HepG2 (cell line): ENCODE measurements at regions not wholly inside any gene's neighbourhood (a gene's known extent, or its start where the extent isn't known, plus 50 kb on each side); places are given as distances from the start of the nearest gene placed in this dataset.

Experiments
- ASH2L ChIP-seq: fragments of 300-600, 200-600 bp; sonication (generic); IDR thresholded peaks from 2 replicates; pipeline ENCODE4 v1.7.0; 2017; ENCODE audit warnings: low read depth, mild to moderate bottlenecking, moderate library complexity, mixed read lengths, low read length; ENCODE audit not compliant: insufficient read length
- KMT2B ChIP-seq: IDR thresholded peaks from 2 replicates; pipeline ENCODE4 v1.6.1; 2016; ENCODE audit warnings: missing genetic modification reagents, missing compliant biosample characterization
- MIER3 ChIP-seq: IDR thresholded peaks from 2 replicates; pipeline ENCODE4 v1.6.1; 2016; ENCODE audit warnings: missing compliant biosample characterization, borderline replicate concordance
- PHF8 ChIP-seq: sonication (generic); formaldehyde crosslinking; IDR thresholded peaks from 2 replicates; pipeline ENCODE4 v1.5.0; 2020; ENCODE audit warnings: missing genetic modification reagents
- RNF2 ChIP-seq: fragments of 450-650 bp; conservative IDR thresholded peaks from 2 replicates; pipeline ENCODE4 v1.6.1; 2016; ENCODE audit warnings: low read depth
- ZNF274 ChIP-seq: sonication (generic); formaldehyde crosslinking; IDR thresholded peaks from 2 replicates; pipeline ENCODE4 v1.5.1; 2020; ENCODE audit warnings: mild to moderate bottlenecking, missing genetic modification reagents
- ZZZ3 ChIP-seq: sonication (generic); formaldehyde crosslinking; IDR thresholded peaks from 2 replicates; pipeline ENCODE4 v1.4.0; 2020; ENCODE audit warnings: missing genetic modification reagents, mild to moderate bottlenecking, borderline replicate concordance
- TF ChIP-seq, protein P1 (sequence below): sonication (generic); formaldehyde crosslinking; IDR thresholded peaks from 2 replicates; pipeline ENCODE4 v1.4.0; 2020; ENCODE audit warnings: missing genetic modification reagents
- TF ChIP-seq, protein P2 (sequence below): IDR thresholded peaks from 2 replicates; pipeline ENCODE4 v1.6.1; 2012; ENCODE audit warnings: inconsistent platforms
- TF ChIP-seq, protein P3 (sequence below): sonication (generic); formaldehyde crosslinking; IDR thresholded peaks from 2 replicates; pipeline ENCODE4 v1.8.0; 2022; ENCODE audit warnings: mild to moderate bottlenecking, missing genetic modification reagents

DNA sequence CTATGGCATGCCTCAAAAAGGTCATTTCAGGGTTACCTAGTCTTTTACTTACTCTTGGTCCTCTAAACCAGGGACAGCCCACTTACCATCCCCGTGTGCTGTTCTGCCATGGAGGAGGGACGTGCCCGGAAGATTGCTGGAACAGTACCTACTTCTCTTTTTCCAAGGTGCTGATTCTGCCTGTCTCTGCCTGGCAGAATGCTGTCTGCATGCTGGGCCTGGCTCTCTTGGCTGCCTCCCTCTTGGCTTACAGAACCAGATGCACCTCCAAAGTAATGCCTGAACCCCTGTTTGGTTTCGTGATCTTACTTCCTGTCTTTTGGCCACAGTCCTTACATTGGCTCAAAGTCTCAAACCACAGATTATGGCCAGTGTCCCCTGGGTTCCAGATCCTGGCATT is 120.7 kb upstream of the NT5E start:
- TF ChIP-seq, protein P1, sequence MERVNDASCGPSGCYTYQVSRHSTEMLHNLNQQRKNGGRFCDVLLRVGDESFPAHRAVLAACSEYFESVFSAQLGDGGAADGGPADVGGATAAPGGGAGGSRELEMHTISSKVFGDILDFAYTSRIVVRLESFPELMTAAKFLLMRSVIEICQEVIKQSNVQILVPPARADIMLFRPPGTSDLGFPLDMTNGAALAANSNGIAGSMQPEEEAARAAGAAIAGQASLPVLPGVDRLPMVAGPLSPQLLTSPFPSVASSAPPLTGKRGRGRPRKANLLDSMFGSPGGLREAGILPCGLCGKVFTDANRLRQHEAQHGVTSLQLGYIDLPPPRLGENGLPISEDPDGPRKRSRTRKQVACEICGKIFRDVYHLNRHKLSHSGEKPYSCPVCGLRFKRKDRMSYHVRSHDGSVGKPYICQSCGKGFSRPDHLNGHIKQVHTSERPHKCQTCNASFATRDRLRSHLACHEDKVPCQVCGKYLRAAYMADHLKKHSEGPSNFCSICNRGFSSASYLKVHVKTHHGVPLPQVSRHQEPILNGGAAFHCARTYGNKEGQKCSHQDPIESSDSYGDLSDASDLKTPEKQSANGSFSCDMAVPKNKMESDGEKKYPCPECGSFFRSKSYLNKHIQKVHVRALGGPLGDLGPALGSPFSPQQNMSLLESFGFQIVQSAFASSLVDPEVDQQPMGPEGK (CRISPR knock-in tag) = no peak
- TF ChIP-seq ASH2L (no peak), KMT2B (CRISPR knock-in tag) (no peak), ZNF274 (no peak), RNF2 (no peak), PHF8 (no peak), ZZZ3 (no peak), MIER3 (CRISPR knock-in tag) (no peak)
- TF ChIP-seq, protein P2, sequence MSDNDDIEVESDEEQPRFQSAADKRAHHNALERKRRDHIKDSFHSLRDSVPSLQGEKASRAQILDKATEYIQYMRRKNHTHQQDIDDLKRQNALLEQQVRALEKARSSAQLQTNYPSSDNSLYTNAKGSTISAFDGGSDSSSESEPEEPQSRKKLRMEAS = no peak
- TF ChIP-seq, protein P3, sequence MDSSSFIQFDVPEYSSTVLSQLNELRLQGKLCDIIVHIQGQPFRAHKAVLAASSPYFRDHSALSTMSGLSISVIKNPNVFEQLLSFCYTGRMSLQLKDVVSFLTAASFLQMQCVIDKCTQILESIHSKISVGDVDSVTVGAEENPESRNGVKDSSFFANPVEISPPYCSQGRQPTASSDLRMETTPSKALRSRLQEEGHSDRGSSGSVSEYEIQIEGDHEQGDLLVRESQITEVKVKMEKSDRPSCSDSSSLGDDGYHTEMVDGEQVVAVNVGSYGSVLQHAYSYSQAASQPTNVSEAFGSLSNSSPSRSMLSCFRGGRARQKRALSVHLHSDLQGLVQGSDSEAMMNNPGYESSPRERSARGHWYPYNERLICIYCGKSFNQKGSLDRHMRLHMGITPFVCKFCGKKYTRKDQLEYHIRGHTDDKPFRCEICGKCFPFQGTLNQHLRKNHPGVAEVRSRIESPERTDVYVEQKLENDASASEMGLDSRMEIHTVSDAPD = no peak
